ENCODE measurements at regions not wholly inside any gene's neighbourhood (a gene's known extent, or its start where the extent isn't known, plus 50 kb on each side); places are given as distances from the start of the nearest gene placed in this dataset.

DNA sequence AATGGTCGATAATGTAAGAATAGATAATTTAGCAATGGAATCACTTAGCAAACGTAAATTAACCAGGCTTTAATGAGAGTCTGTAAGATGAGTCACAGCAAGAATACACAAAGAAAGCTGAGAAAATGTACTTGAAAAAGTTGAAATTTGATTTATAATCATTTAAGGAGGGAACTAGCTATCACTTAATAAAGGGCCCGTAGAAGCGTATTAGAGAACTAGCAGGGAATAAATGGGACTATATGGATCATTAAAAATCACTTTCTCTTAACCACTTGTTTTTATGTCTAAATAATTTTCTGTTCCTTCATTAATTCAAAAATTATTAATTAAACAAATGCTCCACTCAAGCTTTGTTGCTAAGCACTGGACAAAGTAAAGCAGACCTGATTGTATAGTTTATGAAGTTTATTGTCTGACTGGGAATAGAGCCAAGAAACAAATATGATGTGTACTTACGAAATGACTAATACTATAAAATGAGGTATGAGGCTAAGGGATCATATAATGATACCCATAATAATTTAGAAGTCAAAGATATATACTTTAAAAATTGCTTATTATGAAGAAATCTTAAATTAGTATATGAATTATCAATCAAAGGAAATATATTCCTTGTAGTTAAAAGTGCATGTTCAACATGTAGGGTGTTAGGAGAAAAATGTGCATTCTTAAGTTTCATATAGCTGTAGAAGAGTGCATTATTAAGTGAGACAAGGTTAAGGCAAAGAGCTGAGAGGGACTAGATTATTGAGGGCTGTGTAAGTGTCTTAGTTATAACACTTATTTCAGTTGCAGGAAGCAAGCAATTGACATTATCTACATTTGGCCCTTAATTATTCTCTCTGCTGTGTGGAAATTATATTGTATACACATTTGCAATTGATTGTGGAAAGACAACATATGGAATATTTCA, 196.8 kb downstream of the PRDM9 start:
- no peaks in the 10 kb centered on the region for H3K9me3 Mint-ChIP-seq (ENCODE audit: unreplicated experiment)
- no peak overlapping the region for H3K27ac Mint-ChIP-seq (ENCODE audit: unreplicated experiment)
- H3K27me3 Mint-ChIP-seq (ENCODE audit: unreplicated experiment) = no peaks in the 10 kb centered on the region
- H3K4me3 Mint-ChIP-seq (ENCODE audit: unreplicated experiment) = no peak overlapping the region
- H3K36me3 Mint-ChIP-seq (ENCODE audit: unreplicated experiment) = no peaks in the 10 kb centered on the region
- H3K4me1 Mint-ChIP-seq (ENCODE audit: unreplicated experiment) = no peaks in the 10 kb centered on the region
- TF ChIP-seq CTCF (IDR thresholded peaks at IDR 0.05) = no peak
- no peak for DNase-seq (ENCODE audit: extremely low spot score, unreplicated experiment)

DNA sequence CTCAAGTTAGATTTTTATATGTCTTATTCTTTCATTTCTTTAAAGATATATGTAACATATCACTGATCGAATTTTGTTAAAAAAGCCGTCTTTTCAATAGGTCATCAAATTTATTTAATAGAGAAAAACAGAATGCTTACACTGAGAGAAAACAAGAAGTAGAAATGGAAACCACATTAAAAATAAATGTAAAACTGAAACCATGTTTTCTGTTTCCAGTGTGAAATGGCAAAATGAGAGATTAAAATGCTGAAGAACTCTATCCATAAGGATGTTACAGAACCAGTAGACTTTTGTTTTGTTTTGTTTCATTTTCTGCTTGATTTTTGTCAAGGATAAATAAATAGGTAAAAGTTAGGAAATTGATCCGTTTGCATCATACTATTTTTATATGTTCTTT, 210.1 kb downstream of the PRDM9 start:
- H3K36me3 Mint-ChIP-seq (ENCODE audit: unreplicated experiment) = no peaks in the 10 kb centered on the region
- H3K27ac Mint-ChIP-seq (ENCODE audit: unreplicated experiment) = no peak overlapping the region
- H3K4me1 Mint-ChIP-seq (ENCODE audit: unreplicated experiment) = no peaks in the 10 kb centered on the region
- TF ChIP-seq CTCF (IDR thresholded peaks at IDR 0.05) = no peak
- peaks cover 24% of the 10 kb centered on the region for H3K9me3 Mint-ChIP-seq (ENCODE audit: unreplicated experiment)
- H3K27me3 Mint-ChIP-seq (ENCODE audit: unreplicated experiment) = no peaks in the 10 kb centered on the region
- DNase-seq (ENCODE audit: extremely low spot score, unreplicated experiment) = no peak
- H3K4me3 Mint-ChIP-seq (ENCODE audit: unreplicated experiment) = no peak overlapping the region

DNA sequence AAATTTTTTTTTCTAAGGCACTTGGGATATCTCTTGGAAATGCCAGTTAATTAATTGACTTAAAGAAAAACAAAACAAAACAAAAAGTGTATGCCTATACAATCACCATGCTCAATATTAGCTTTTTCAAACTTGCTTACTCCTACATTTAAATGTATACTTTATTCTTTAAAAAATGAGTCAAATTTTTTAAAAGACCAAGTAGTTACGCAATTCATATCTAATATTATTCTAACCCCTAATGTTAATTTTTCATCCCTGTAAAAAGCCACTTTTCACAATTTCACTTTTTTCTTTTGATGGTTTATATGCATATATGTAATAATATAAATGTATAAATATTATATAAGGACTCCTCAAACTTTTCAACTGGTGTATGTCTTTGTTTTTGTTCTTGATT, 211.2 kb downstream of the PRDM9 start:
- Mint-ChIP-seq H3K9me3 (ENCODE audit: unreplicated experiment) (peaks cover 14% of the 10 kb centered on the region), H3K27me3 (ENCODE audit: unreplicated experiment) (no peaks in the 10 kb centered on the region), H3K4me1 (ENCODE audit: unreplicated experiment) (no peaks in the 10 kb centered on the region), H3K27ac (ENCODE audit: unreplicated experiment) (no peak overlapping the region), H3K36me3 (ENCODE audit: unreplicated experiment) (no peaks in the 10 kb centered on the region), H3K4me3 (ENCODE audit: unreplicated experiment) (no peak overlapping the region)
- TF ChIP-seq CTCF (IDR thresholded peaks at IDR 0.05) = no peak
- DNase-seq (ENCODE audit: extremely low spot score, unreplicated experiment) = no peak

DNA sequence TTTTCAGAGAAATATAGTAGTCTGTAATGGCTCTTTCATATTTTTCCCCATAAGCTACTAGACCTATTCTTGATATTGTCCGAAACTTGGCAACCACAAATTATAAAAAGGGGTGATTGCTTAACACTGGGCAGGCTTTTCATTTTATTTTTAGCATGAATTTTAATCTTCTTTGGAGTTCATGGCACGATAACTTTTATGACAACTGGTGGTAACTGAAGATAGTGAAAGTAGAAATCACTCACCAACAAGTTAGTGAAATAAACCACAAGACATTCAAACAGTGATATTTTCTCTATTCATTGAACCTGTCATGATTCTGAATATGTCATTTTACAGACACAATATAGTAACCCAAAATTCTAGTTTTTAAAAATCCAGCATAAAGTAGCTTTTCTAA, 213.9 kb downstream of the PRDM9 start:
- Mint-ChIP-seq H3K4me3 (ENCODE audit: unreplicated experiment) (no peak overlapping the region), H3K27me3 (ENCODE audit: unreplicated experiment) (no peaks in the 10 kb centered on the region), H3K4me1 (ENCODE audit: unreplicated experiment) (no peaks in the 10 kb centered on the region), H3K9me3 (ENCODE audit: unreplicated experiment) (no peaks in the 10 kb centered on the region), H3K36me3 (ENCODE audit: unreplicated experiment) (no peaks in the 10 kb centered on the region), H3K27ac (ENCODE audit: unreplicated experiment) (no peak overlapping the region)
- no peak for DNase-seq (ENCODE audit: extremely low spot score, unreplicated experiment)
- no peak for TF ChIP-seq CTCF (IDR thresholded peaks at IDR 0.05)

GRCh38 chr5:23727271-23727670, 219.9 kb downstream of the PRDM9 start:
- DNase-seq (ENCODE audit: extremely low spot score, unreplicated experiment) = no peak
- Mint-ChIP-seq H3K9me3 (ENCODE audit: unreplicated experiment) (no peaks in the 10 kb centered on the region), H3K36me3 (ENCODE audit: unreplicated experiment) (no peaks in the 10 kb centered on the region), H3K4me1 (ENCODE audit: unreplicated experiment) (no peaks in the 10 kb centered on the region), H3K27ac (ENCODE audit: unreplicated experiment) (no peak overlapping the region), H3K4me3 (ENCODE audit: unreplicated experiment) (no peak overlapping the region), H3K27me3 (ENCODE audit: unreplicated experiment) (no peaks in the 10 kb centered on the region)
- no peak for TF ChIP-seq CTCF (IDR thresholded peaks at IDR 0.05)

All from osteocyte (in vitro differentiated cells).